ENCODE measurements at regions not wholly inside any gene's neighbourhood (a gene's known extent, or its start where the extent isn't known, plus 50 kb on each side); places are given as distances from the start of the nearest gene placed in this dataset.

DNA sequence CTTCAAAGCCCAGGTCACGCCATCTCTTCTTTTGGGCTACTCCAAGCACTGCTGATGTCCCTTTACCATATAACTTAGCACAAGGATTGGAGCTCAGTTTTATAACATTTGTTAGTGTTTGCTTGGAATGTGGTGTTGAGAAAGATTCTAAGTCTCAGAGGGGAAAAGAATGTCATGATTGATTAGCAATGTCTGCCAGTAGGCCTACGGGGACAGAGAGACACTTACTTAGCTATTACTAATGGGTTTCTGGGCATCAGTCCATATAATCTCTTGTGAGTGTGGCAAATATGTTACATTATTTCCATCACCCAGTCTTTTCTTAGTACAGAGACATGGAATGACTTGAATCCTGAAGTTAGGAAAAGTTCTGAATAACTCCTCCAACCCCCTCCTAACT lies 75.4 kb upstream of the FSHB start:
- TF ChIP-seq EP300 (IDR thresholded peaks at IDR 0.05; ENCODE audit: borderline replicate concordance) (no peak), NFIC (IDR thresholded peaks at IDR 0.05) (no peak), ZBTB7A (IDR thresholded peaks at IDR 0.05; ENCODE audit: low read depth) (no peak), RAD21 (IDR thresholded peaks at IDR 0.05; ENCODE audit: low read depth) (no peak), EGR1 (IDR thresholded peaks at IDR 0.05) (no peak), YY1 (IDR thresholded peaks at IDR 0.05; ENCODE audit: low read depth) (no peak), TAF1 (IDR thresholded peaks at IDR 0.05; ENCODE audit: low read depth) (no peak), CEBPB (IDR thresholded peaks at IDR 0.05) (no peak)
- TF ChIP-seq, protein P1, sequence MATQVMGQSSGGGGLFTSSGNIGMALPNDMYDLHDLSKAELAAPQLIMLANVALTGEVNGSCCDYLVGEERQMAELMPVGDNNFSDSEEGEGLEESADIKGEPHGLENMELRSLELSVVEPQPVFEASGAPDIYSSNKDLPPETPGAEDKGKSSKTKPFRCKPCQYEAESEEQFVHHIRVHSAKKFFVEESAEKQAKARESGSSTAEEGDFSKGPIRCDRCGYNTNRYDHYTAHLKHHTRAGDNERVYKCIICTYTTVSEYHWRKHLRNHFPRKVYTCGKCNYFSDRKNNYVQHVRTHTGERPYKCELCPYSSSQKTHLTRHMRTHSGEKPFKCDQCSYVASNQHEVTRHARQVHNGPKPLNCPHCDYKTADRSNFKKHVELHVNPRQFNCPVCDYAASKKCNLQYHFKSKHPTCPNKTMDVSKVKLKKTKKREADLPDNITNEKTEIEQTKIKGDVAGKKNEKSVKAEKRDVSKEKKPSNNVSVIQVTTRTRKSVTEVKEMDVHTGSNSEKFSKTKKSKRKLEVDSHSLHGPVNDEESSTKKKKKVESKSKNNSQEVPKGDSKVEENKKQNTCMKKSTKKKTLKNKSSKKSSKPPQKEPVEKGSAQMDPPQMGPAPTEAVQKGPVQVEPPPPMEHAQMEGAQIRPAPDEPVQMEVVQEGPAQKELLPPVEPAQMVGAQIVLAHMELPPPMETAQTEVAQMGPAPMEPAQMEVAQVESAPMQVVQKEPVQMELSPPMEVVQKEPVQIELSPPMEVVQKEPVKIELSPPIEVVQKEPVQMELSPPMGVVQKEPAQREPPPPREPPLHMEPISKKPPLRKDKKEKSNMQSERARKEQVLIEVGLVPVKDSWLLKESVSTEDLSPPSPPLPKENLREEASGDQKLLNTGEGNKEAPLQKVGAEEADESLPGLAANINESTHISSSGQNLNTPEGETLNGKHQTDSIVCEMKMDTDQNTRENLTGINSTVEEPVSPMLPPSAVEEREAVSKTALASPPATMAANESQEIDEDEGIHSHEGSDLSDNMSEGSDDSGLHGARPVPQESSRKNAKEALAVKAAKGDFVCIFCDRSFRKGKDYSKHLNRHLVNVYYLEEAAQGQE (IDR thresholded peaks at IDR 0.05; ENCODE audit: low read depth) = no peak
- TF ChIP-seq, protein P2, sequence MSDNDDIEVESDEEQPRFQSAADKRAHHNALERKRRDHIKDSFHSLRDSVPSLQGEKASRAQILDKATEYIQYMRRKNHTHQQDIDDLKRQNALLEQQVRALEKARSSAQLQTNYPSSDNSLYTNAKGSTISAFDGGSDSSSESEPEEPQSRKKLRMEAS (IDR thresholded peaks at IDR 0.05) = no peak

DNA sequence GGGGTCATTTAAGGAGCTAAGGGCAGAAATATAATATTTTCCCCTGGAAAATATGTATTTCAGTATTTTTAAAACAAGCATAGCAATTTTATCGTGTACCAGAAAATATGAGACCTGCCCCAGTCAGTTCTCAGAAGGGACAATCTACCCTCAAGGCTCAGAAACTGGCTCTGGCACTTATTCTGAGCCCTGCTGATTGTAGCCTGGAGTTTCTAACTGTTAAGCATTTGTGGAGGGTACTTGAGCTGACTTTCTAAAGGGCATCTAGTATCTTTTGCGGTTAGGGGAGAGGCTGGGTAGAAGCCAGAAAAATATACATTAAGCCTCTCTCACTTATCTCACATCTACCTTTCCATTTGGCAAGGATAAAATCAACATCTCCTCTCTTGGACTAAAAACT lies 71.3 kb upstream of the FSHB start:
- TF ChIP-seq EGR1 (IDR thresholded peaks at IDR 0.05) = no peak
- TF ChIP-seq CREB1 (IDR thresholded peaks at IDR 0.05; ENCODE audit: low read depth) = no peak
- TF ChIP-seq EP300 (IDR thresholded peaks at IDR 0.05; ENCODE audit: borderline replicate concordance) = no peak
- TF ChIP-seq TEAD4 (IDR thresholded peaks at IDR 0.05) = no peak
- TF ChIP-seq RAD21 (IDR thresholded peaks at IDR 0.05; ENCODE audit: low read depth) = no peak
- no peak for TF ChIP-seq TAF1 (IDR thresholded peaks at IDR 0.05; ENCODE audit: low read depth)
- TF ChIP-seq NFIC (IDR thresholded peaks at IDR 0.05) = no peak
- no peak for TF ChIP-seq CEBPB (IDR thresholded peaks at IDR 0.05)

DNA sequence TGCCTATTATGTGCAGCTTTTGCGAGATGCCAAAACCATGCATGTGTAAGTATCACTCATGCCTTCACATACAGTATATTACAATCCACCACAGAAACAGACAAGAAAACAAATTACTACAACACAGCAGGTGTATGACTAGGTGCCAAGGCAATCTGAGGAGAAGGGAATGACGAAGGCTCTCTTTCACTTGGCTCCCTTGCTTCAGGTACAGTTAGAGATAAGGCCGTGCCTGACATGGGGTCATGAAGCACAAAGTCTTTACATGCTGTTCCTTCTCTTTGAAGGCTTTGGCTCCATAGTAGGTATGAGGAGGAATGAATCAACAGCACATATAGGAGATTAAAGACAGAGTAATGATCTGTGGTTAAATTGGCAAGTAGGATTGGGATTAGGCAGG lies 65.2 kb upstream of the FSHB start:
- TF ChIP-seq TEAD4 (IDR thresholded peaks at IDR 0.05) = no peak
- TF ChIP-seq FOXM1 (IDR thresholded peaks at IDR 0.05; ENCODE audit: borderline replicate concordance, low read depth) = no peak
- no peak for TF ChIP-seq EGR1 (IDR thresholded peaks at IDR 0.05)
- TF ChIP-seq RAD21 (IDR thresholded peaks at IDR 0.05; ENCODE audit: low read depth) = no peak
- TF ChIP-seq TCF12 (IDR thresholded peaks at IDR 0.05; ENCODE audit: low read depth) = no peak
- TF ChIP-seq, protein P1 (IDR thresholded peaks at IDR 0.05; ENCODE audit: low read depth) = no peak
- TF ChIP-seq EP300 (IDR thresholded peaks at IDR 0.05; ENCODE audit: borderline replicate concordance) = no peak
- TF ChIP-seq YY1 (IDR thresholded peaks at IDR 0.05; ENCODE audit: low read depth) = no peak

DNA sequence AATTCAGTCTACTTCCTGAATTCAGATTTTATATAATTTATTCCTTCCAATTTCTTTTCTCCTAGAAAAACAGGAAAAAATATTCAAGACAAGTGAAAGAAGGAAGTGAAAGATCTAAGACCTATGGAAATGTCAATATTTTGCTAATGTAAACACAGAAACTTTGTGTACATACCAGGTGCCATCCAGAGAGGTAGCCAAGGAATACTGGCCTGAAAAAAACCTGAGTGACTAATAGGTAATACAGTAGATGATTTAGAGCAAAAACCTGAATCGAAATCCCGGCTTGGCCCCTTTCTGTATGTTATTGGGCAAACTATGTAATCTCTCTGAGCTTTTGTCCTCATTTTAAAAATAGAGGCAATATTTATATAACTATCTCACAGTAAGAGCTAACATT lies 59.2 kb upstream of the FSHB start:
- no peak for TF ChIP-seq TAF1 (IDR thresholded peaks at IDR 0.05; ENCODE audit: low read depth)
- TF ChIP-seq EP300 (IDR thresholded peaks at IDR 0.05; ENCODE audit: borderline replicate concordance) = no peak
- TF ChIP-seq TCF12 (IDR thresholded peaks at IDR 0.05; ENCODE audit: low read depth) = no peak
- no peak for TF ChIP-seq YY1 (IDR thresholded peaks at IDR 0.05; ENCODE audit: low read depth)
- no peak for TF ChIP-seq RAD21 (IDR thresholded peaks at IDR 0.05; ENCODE audit: low read depth)
- TF ChIP-seq EGR1 (IDR thresholded peaks at IDR 0.05) = no peak
- TF ChIP-seq ZBTB7A (IDR thresholded peaks at IDR 0.05; ENCODE audit: low read depth) = no peak
- TF ChIP-seq FOXM1 (IDR thresholded peaks at IDR 0.05; ENCODE audit: borderline replicate concordance, low read depth) = no peak
- TF ChIP-seq, protein P3, sequence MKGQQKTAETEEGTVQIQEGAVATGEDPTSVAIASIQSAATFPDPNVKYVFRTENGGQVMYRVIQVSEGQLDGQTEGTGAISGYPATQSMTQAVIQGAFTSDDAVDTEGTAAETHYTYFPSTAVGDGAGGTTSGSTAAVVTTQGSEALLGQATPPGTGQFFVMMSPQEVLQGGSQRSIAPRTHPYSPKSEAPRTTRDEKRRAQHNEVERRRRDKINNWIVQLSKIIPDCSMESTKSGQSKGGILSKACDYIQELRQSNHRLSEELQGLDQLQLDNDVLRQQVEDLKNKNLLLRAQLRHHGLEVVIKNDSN (IDR thresholded peaks at IDR 0.05) = no peak
- no peak for TF ChIP-seq TEAD4 (IDR thresholded peaks at IDR 0.05)
- TF ChIP-seq NFIC (IDR thresholded peaks at IDR 0.05) = no peak
- TF ChIP-seq CREB1 (IDR thresholded peaks at IDR 0.05; ENCODE audit: low read depth) = no peak
- TF ChIP-seq CEBPB (IDR thresholded peaks at IDR 0.05) = no peak

DNA sequence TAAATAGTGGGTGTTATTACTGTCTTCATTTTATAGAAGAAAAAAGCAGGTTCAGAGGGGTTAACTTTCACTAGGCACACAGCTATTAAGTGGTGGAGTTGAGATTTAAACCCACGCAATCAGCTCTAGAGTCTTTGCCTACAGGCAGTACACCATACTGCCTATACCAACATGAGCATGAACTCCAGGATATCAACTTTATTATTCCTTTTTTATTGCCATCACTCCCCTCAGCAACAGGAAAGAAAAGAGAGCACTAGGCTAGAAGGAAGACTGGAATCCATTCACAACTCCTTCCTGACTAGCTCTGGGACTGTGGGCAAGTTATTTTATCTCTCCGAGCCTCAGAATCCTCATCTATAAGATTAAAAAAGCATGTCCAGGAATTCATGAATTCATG lies 58.7 kb upstream of the FSHB start:
- TF ChIP-seq, protein P3 (IDR thresholded peaks at IDR 0.05) = no peak
- TF ChIP-seq TAF1 (IDR thresholded peaks at IDR 0.05; ENCODE audit: low read depth) (no peak), ZBTB7A (IDR thresholded peaks at IDR 0.05; ENCODE audit: low read depth) (no peak), FOXM1 (IDR thresholded peaks at IDR 0.05; ENCODE audit: borderline replicate concordance, low read depth) (no peak), NFIC (IDR thresholded peaks at IDR 0.05) (no peak), EGR1 (IDR thresholded peaks at IDR 0.05) (no peak)
- TF ChIP-seq, protein P2 (IDR thresholded peaks at IDR 0.05) = no peak

DNA sequence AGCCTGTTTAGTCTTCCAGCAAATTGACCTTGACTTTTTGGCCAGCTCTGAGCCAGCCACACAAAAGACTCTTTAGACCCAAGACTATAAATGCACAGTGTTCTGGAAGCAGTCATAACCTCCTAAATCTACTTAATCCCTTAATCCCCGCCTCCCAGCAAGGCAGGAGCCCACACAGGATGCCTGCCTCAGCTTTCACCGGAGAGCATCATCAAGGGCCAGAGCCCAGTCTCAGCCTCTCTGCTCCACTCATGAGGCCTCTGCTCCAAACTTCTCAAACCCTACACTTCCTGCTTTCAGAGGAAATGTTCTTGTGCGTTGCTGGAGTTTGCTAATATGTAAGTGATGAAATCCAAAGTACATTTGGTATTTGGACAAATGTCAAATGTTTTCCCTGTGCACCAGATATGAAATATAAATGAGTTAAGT lies 57.9 kb upstream of the FSHB start:
- no peak for TF ChIP-seq EP300 (IDR thresholded peaks at IDR 0.05; ENCODE audit: borderline replicate concordance)
- no peak for TF ChIP-seq FOXM1 (IDR thresholded peaks at IDR 0.05; ENCODE audit: borderline replicate concordance, low read depth)
- TF ChIP-seq RAD21 (IDR thresholded peaks at IDR 0.05; ENCODE audit: low read depth) = no peak
- no peak for TF ChIP-seq CEBPB (IDR thresholded peaks at IDR 0.05)
- no peak for TF ChIP-seq TEAD4 (IDR thresholded peaks at IDR 0.05)
- no peak for TF ChIP-seq TAF1 (IDR thresholded peaks at IDR 0.05; ENCODE audit: low read depth)
- TF ChIP-seq CREB1 (IDR thresholded peaks at IDR 0.05; ENCODE audit: low read depth) = no peak
- TF ChIP-seq, protein P2 (IDR thresholded peaks at IDR 0.05) = no peak
- no peak for TF ChIP-seq YY1 (IDR thresholded peaks at IDR 0.05; ENCODE audit: low read depth)
- TF ChIP-seq TCF12 (IDR thresholded peaks at IDR 0.05; ENCODE audit: low read depth) = no peak
- TF ChIP-seq, protein P3 (IDR thresholded peaks at IDR 0.05) = no peak
- TF ChIP-seq EGR1 (IDR thresholded peaks at IDR 0.05) = no peak
- TF ChIP-seq, protein P1 (IDR thresholded peaks at IDR 0.05; ENCODE audit: low read depth) = no peak

Data from Ishikawa (cell line).